ENCODE measurements at regions not wholly inside any gene's neighbourhood (a gene's known extent, or its start where the extent isn't known, plus 50 kb on each side); places are given as distances from the start of the nearest gene placed in this dataset.

- DNase-seq (no peak), ATAC-seq (replicated peaks in 1 of 4) (no peak)
- Histone ChIP-seq H3K4me1 (ENCODE audit: control insufficient read depth in 1 of 2, extremely low read depth in 1 of 2, insufficient read depth in 2 of 2, low read length in 2 of 2) (no peaks in the 10 kb centered on the region), H3K4me3 (ENCODE audit: control insufficient read depth in 1 of 2, extremely low read depth in 1 of 2, low read length in 1 of 2) (no peak overlapping the region), H3K9me3 (no peaks in the 10 kb centered on the region), H3K27ac (ENCODE audit: low read length) (no peak overlapping the region), H3K27me3 (replicated peaks in 1 of 2; ENCODE audit: control insufficient read depth in 2 of 2, extremely low read depth in 1 of 2, insufficient read depth in 2 of 2, low read length in 1 of 2) (no peaks in the 10 kb centered on the region), H3K36me3 (ENCODE audit: control insufficient read depth in 2 of 2, extremely low read depth in 1 of 2, insufficient read depth in 1 of 2, low read length in 1 of 2) (no peaks in the 10 kb centered on the region)
- no peaks in the 10 kb centered on the region for H3K27me3 Mint-ChIP-seq
- WGBS (ENCODE audit: insufficient coverage): no CpG with 5 or more reads among the region's 1 CpG
- peaks cover 12 to 32% (median 14%) of the 10 kb centered on the region in 3 donors for H3K9me3 Mint-ChIP-seq
- CTCF ChIA-PET: no interaction called here
- H3K4me3 Mint-ChIP-seq: no peak overlapping the region
- H3K4me1 Mint-ChIP-seq: no peaks in the 10 kb centered on the region
- H3K36me3 Mint-ChIP-seq: no peaks in the 10 kb centered on the region
- POLR2A ChIA-PET: no interaction called here
- H3K27ac Mint-ChIP-seq: no peak overlapping the region
Observed at GRCh38 chr6:23601811-23602345, 524.1 kb upstream of the NRSN1 start.

- H3K4me3 Mint-ChIP-seq: no peak overlapping the region
- ChIA-PET CTCF (no interaction called here), POLR2A (no interaction called here)
- Histone ChIP-seq H3K4me1 (ENCODE audit: control insufficient read depth in 1 of 2, extremely low read depth in 1 of 2, insufficient read depth in 2 of 2, low read length in 2 of 2) (no peaks in the 10 kb centered on the region), H3K27me3 (replicated peaks in 1 of 2; ENCODE audit: control insufficient read depth in 2 of 2, extremely low read depth in 1 of 2, insufficient read depth in 2 of 2, low read length in 1 of 2) (no peaks in the 10 kb centered on the region), H3K9me3 (no peaks in the 10 kb centered on the region), H3K36me3 (ENCODE audit: control insufficient read depth in 2 of 2, extremely low read depth in 1 of 2, insufficient read depth in 1 of 2, low read length in 1 of 2) (no peaks in the 10 kb centered on the region), H3K27ac (ENCODE audit: low read length) (no peak overlapping the region), H3K4me3 (ENCODE audit: control insufficient read depth in 1 of 2, extremely low read depth in 1 of 2, low read length in 1 of 2) (no peak overlapping the region)
- WGBS (ENCODE audit: insufficient coverage): 60% methylated on average over 1 of the region's 5 CpGs
- no peak overlapping the region for H3K27ac Mint-ChIP-seq
- DNase-seq (no peak), ATAC-seq (replicated peaks in 1 of 4) (no peak)
- H3K27me3 Mint-ChIP-seq: no peaks in the 10 kb centered on the region
- H3K36me3 Mint-ChIP-seq: no peaks in the 10 kb centered on the region
- H3K4me1 Mint-ChIP-seq: no peaks in the 10 kb centered on the region
- H3K9me3 Mint-ChIP-seq: peaks cover 6 to 15% (median 6%) of the 10 kb centered on the region in 3 donors
Observed at GRCh38 chr6:23608931-23609435, 517.0 kb upstream of the NRSN1 start.

DNA sequence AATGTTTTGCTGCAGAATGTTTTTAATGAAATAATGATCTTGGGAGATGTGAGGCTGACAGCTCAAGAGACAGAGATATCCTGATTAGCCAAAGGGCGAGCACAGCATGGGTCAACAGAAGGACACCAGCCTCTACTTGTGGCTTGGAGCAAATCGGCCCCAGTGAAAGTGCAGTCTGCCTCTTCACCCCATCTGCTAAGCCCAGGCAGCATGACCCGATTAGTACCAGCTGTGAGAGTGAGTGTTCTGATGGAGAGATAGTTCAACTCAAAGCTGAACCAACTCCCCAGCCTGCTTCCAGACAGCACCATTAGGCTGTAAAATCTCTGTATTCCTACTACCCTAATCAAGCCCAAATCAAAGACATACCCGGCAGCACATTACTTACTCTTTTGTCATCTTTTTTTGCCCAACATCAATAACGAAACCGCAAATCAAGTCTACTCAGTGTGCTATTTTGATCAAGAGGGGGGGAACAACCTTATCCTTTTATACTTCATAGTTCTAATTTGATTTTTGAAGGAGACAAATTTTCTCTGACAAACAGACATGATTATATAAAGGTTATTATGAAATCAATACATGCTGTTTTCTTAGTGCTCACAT is 514.1 kb upstream of the NRSN1 start:
- H3K9me3 ChIP-seq: no peaks in the 10 kb centered on the region
- DNase-seq (no peak), ATAC-seq (replicated peaks in 1 of 4) (no peak)
- Mint-ChIP-seq H3K27ac (no peak overlapping the region), H3K36me3 (no peaks in the 10 kb centered on the region), H3K9me3 (peaks cover 0 to 6% (median 6%) of the 10 kb centered on the region in 3 donors), H3K4me1 (no peaks in the 10 kb centered on the region), H3K27me3 (no peaks in the 10 kb centered on the region), H3K4me3 (no peak overlapping the region)
- no peaks in the 10 kb centered on the region for H3K27me3 ChIP-seq (replicated peaks in 1 of 2; ENCODE audit: control insufficient read depth in 2 of 2, extremely low read depth in 1 of 2, insufficient read depth in 2 of 2, low read length in 1 of 2)
- ChIA-PET CTCF (no interaction called here), POLR2A (no interaction called here)
- H3K27ac ChIP-seq (ENCODE audit: low read length): no peak overlapping the region
- H3K36me3 ChIP-seq (ENCODE audit: control insufficient read depth in 2 of 2, extremely low read depth in 1 of 2, insufficient read depth in 1 of 2, low read length in 1 of 2): no peaks in the 10 kb centered on the region
- 40% methylated on average over 1 of the region's 6 CpGs for WGBS (ENCODE audit: insufficient coverage)
- no peak overlapping the region for H3K4me3 ChIP-seq (ENCODE audit: control insufficient read depth in 1 of 2, extremely low read depth in 1 of 2, low read length in 1 of 2)
- H3K4me1 ChIP-seq (ENCODE audit: control insufficient read depth in 1 of 2, extremely low read depth in 1 of 2, insufficient read depth in 2 of 2, low read length in 2 of 2): no peaks in the 10 kb centered on the region

GRCh38 chr6:23618366-23618765 is 507.6 kb upstream of the NRSN1 start:
- CTCF ChIA-PET: no interaction called here
- no peaks in the 10 kb centered on the region for H3K36me3 ChIP-seq (ENCODE audit: control insufficient read depth in 2 of 2, extremely low read depth in 1 of 2, insufficient read depth in 1 of 2, low read length in 1 of 2)
- H3K36me3 Mint-ChIP-seq: no peaks in the 10 kb centered on the region
- H3K27ac ChIP-seq (ENCODE audit: low read length): no peak overlapping the region
- no peaks in the 10 kb centered on the region for H3K27me3 Mint-ChIP-seq
- no peak overlapping the region for H3K4me3 ChIP-seq (ENCODE audit: control insufficient read depth in 1 of 2, extremely low read depth in 1 of 2, low read length in 1 of 2)
- no peaks in the 10 kb centered on the region for H3K4me1 Mint-ChIP-seq
- no peak overlapping the region for H3K4me3 Mint-ChIP-seq
- DNase-seq: no peak
- ATAC-seq (replicated peaks in 1 of 4): no peak
- H3K9me3 Mint-ChIP-seq: peaks cover 4 to 17% (median 11%) of the 10 kb centered on the region in 3 donors
- no peaks in the 10 kb centered on the region for H3K4me1 ChIP-seq (ENCODE audit: control insufficient read depth in 1 of 2, extremely low read depth in 1 of 2, insufficient read depth in 2 of 2, low read length in 2 of 2)
- no peaks in the 10 kb centered on the region for H3K9me3 ChIP-seq
- POLR2A ChIA-PET: no interaction called here
- H3K27ac Mint-ChIP-seq: no peak overlapping the region
- no peaks in the 10 kb centered on the region for H3K27me3 ChIP-seq (replicated peaks in 1 of 2; ENCODE audit: control insufficient read depth in 2 of 2, extremely low read depth in 1 of 2, insufficient read depth in 2 of 2, low read length in 1 of 2)

DNA sequence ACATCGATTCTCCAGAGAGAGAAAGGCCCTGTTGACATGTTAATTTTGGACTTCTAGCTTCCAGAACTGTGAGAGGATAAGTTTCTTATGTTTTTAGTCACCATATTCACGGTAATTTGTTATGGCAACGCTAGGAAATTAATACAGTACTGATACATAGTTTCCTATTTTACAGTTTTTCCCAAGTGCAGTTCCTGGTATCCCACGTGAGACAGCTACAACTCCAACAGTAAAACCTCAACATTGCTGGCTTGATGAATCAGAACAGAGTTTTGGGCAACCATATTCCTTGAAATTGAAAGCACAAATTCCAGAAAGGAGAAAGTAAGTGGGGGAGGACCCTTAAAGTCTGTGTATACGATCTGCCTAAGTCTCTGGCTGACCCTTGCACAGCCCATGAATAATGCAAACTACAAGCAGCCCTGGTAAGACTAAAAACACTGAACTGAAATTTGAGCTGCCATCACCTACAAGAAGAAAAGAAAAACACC is 505.1 kb upstream of the NRSN1 start:
- Histone ChIP-seq H3K36me3 (ENCODE audit: control insufficient read depth in 2 of 2, extremely low read depth in 1 of 2, insufficient read depth in 1 of 2, low read length in 1 of 2) (no peaks in the 10 kb centered on the region), H3K4me3 (ENCODE audit: control insufficient read depth in 1 of 2, extremely low read depth in 1 of 2, low read length in 1 of 2) (no peak overlapping the region), H3K4me1 (ENCODE audit: control insufficient read depth in 1 of 2, extremely low read depth in 1 of 2, insufficient read depth in 2 of 2, low read length in 2 of 2) (no peaks in the 10 kb centered on the region), H3K9me3 (no peaks in the 10 kb centered on the region), H3K27me3 (replicated peaks in 1 of 2; ENCODE audit: control insufficient read depth in 2 of 2, extremely low read depth in 1 of 2, insufficient read depth in 2 of 2, low read length in 1 of 2) (no peaks in the 10 kb centered on the region), H3K27ac (ENCODE audit: low read length) (no peak overlapping the region)
- H3K36me3 Mint-ChIP-seq: no peaks in the 10 kb centered on the region
- ATAC-seq (replicated peaks in 1 of 4): no peak
- no peak overlapping the region for H3K27ac Mint-ChIP-seq
- H3K4me1 Mint-ChIP-seq: no peaks in the 10 kb centered on the region
- DNase-seq: no peak
- WGBS (ENCODE audit: insufficient coverage): 80% methylated on average over 1 of the region's 5 CpGs
- no peaks in the 10 kb centered on the region for H3K27me3 Mint-ChIP-seq
- ChIA-PET CTCF (no interaction called here), POLR2A (no interaction called here)
- H3K4me3 Mint-ChIP-seq: no peak overlapping the region
- H3K9me3 Mint-ChIP-seq: peaks cover 4 to 25% (median 12%) of the 10 kb centered on the region in 3 donors

DNA sequence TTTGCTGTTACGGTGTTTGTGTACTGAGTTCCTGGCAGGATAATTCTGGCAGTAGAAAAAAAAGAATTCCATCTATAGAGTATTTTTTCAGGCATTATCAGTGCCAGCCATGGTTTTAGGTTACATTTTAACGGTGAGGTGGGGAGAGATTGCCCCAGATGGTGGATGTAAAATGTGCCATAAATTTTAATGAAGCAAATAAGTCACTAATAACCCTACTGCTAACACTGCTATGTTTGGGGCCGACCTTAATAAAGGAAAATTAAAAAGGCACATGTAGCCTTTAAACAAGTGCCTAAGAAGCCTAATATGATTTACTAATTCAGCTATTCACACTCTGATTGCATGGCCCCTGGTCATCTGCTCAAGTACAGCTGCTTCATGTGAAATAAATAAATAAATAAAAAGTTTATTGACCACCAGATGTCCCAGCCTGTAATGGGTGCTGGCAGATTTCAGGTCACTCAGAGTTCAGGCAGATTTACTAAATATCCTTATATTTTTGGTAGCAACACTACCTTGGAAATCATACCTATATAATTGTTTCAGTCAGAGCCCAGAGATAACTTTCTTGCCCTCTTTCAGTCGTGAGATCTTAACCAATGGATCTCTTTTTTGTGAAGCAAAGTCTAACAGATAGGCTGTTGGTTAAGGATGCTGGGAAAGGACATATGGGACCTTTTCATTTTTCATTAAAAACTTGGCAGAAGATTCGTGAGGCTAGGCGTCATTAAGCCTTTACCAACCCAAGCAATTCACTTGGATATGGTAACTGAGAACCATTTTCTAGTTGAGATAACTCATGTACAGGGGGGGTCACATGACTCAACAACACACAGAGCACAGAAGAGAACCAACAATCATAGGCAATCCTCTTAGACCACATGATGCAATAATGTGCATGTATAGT is 495.0 kb upstream of the NRSN1 start:
- Mint-ChIP-seq H3K4me1 (no peaks in the 10 kb centered on the region), H3K27ac (no peak overlapping the region), H3K27me3 (no peaks in the 10 kb centered on the region), H3K36me3 (no peaks in the 10 kb centered on the region), H3K9me3 (peaks cover 0 to 4% (median 2%) of the 10 kb centered on the region in 3 donors), H3K4me3 (no peak overlapping the region)
- no peaks in the 10 kb centered on the region for H3K36me3 ChIP-seq (ENCODE audit: control insufficient read depth in 2 of 2, extremely low read depth in 1 of 2, insufficient read depth in 1 of 2, low read length in 1 of 2)
- no peak for DNase-seq
- POLR2A ChIA-PET: no interaction called here
- no peak for ATAC-seq (replicated peaks in 1 of 4)
- no peak overlapping the region for H3K4me3 ChIP-seq (ENCODE audit: control insufficient read depth in 1 of 2, extremely low read depth in 1 of 2, low read length in 1 of 2)
- CTCF ChIA-PET: no interaction called here
- H3K9me3 ChIP-seq: no peaks in the 10 kb centered on the region
- H3K4me1 ChIP-seq (ENCODE audit: control insufficient read depth in 1 of 2, extremely low read depth in 1 of 2, insufficient read depth in 2 of 2, low read length in 2 of 2): no peaks in the 10 kb centered on the region
- WGBS (ENCODE audit: insufficient coverage): no CpG with 5 or more reads among the region's 6 CpGs
- no peaks in the 10 kb centered on the region for H3K27me3 ChIP-seq (replicated peaks in 1 of 2; ENCODE audit: control insufficient read depth in 2 of 2, extremely low read depth in 1 of 2, insufficient read depth in 2 of 2, low read length in 1 of 2)
- no peak overlapping the region for H3K27ac ChIP-seq (ENCODE audit: low read length)

All from T-cell (primary cell).